HepG2 (cell line): ENCODE measurements at regions not wholly inside any gene's neighbourhood (a gene's known extent, or its start where the extent isn't known, plus 50 kb on each side); places are given as distances from the start of the nearest gene placed in this dataset.

Experiments used
- ATF6 ChIP-seq: sonication (generic); formaldehyde crosslinking; conservative IDR thresholded peaks from 2 replicates; pipeline ENCODE4 v1.4.0; 2020; ENCODE audit warnings: missing genetic modification reagents
- EED ChIP-seq: sonication (generic); formaldehyde crosslinking; IDR thresholded peaks from 2 replicates; pipeline ENCODE4 v1.5.0; 2020; ENCODE audit warnings: mild to moderate bottlenecking, missing genetic modification reagents
- ERF ChIP-seq: IDR thresholded peaks from 2 replicates; pipeline ENCODE4 v1.6.1; 2018; ENCODE audit warnings: missing biosample characterization, missing genetic modification reagents
- KDM3A ChIP-seq: IDR thresholded peaks from 2 replicates; pipeline ENCODE4 v1.6.1; 2018; ENCODE audit warnings: low read depth, missing compliant biosample characterization
- NONO ChIP-seq, 2 experiments: fragments of 450-650 bp in 1 of 2; sonication (generic) in 1 of 2; formaldehyde crosslinking in 1 of 2; IDR thresholded peaks in 1 of 2; conservative IDR thresholded peaks in 1 of 2; 2 replicates each; pipeline versions ENCODE4 v1.6.1 to v1.8.0; 2017 to 2022; ENCODE audit warnings: mild to moderate bottlenecking in 1 of 2, missing genetic modification reagents in 1 of 2, moderate library complexity in 1 of 2
- PHF20 ChIP-seq: sonication (generic); formaldehyde crosslinking; IDR thresholded peaks from 2 replicates; pipeline ENCODE4 v1.5.0; 2020; ENCODE audit warnings: mild to moderate bottlenecking, missing genetic modification reagents
- PLRG1 ChIP-seq: fragments of 450-650 bp; conservative IDR thresholded peaks from 2 replicates; pipeline ENCODE4 v1.6.1; 2016
- PRMT3 ChIP-seq: sonication (generic); formaldehyde crosslinking; IDR thresholded peaks from 2 replicates; pipeline ENCODE4 v1.8.1; 2022; ENCODE audit warnings: low read depth, mild to moderate bottlenecking, moderate library complexity, missing genetic modification reagents, borderline replicate concordance
- SIX4 ChIP-seq: sonication (generic); formaldehyde crosslinking; IDR thresholded peaks from 2 replicates; pipeline ENCODE4 v1.4.0; 2020; ENCODE audit warnings: missing genetic modification reagents
- STAG1 ChIP-seq: sonication (generic); formaldehyde crosslinking; IDR thresholded peaks from 2 replicates; pipeline ENCODE4 v1.4.0; 2020; ENCODE audit warnings: missing genetic modification reagents
- TCF7 ChIP-seq: sonication (generic); IDR thresholded peaks from 2 replicates; pipeline ENCODE4 v1.6.1; 2016; ENCODE audit warnings: antibody characterized with exemption, low read depth
- THAP11 ChIP-seq: IDR thresholded peaks from 2 replicates; pipeline ENCODE4 v1.6.1; 2016; ENCODE audit warnings: missing biosample characterization, missing genetic modification reagents
- ZBTB2 ChIP-seq: sonication (generic); formaldehyde crosslinking; IDR thresholded peaks from 2 replicates; pipeline ENCODE4 v1.8.0; 2022; ENCODE audit warnings: low read depth, missing genetic modification reagents
- ZFP36L2 ChIP-seq: sonication (generic); formaldehyde crosslinking; IDR thresholded peaks from 2 replicates; pipeline ENCODE4 v1.4.0; 2020; ENCODE audit warnings: missing genetic modification reagents
- ZNF251 ChIP-seq: sonication (generic); formaldehyde crosslinking; IDR thresholded peaks from 2 replicates; pipeline ENCODE4 v1.9.0; 2021; ENCODE audit warnings: mild to moderate bottlenecking, missing genetic modification reagents
- ZNF703 ChIP-seq: sonication (generic); formaldehyde crosslinking; IDR thresholded peaks from 2 replicates; pipeline ENCODE4 v1.5.1; 2020; ENCODE audit warnings: missing genetic modification reagents, mild to moderate bottlenecking, moderate library complexity, borderline replicate concordance
- ZNF782 ChIP-seq: sonication (generic); formaldehyde crosslinking; IDR thresholded peaks from 2 replicates; pipeline ENCODE4 v1.4.0; 2020; ENCODE audit warnings: missing genetic modification reagents, mild to moderate bottlenecking, borderline replicate concordance
- ZNF839 ChIP-seq: sonication (generic); formaldehyde crosslinking; IDR thresholded peaks from 2 replicates; pipeline ENCODE4 v1.4.0; 2020; ENCODE audit warnings: missing genetic modification reagents, mild to moderate bottlenecking, borderline replicate concordance
- TF ChIP-seq, protein P1 (sequence below): sonication (generic); formaldehyde crosslinking; IDR thresholded peaks from 2 replicates; pipeline ENCODE4 v1.5.0; 2020; ENCODE audit warnings: missing genetic modification reagents, mild to moderate bottlenecking, borderline replicate concordance
- TF ChIP-seq, protein P2 (sequence below): IDR thresholded peaks from 2 replicates; pipeline ENCODE4 v1.6.1; 2016; ENCODE audit warnings: control low read depth
- TF ChIP-seq, protein P3 (sequence below): sonication (generic); formaldehyde crosslinking; IDR thresholded peaks from 2 replicates; pipeline ENCODE4 v1.4.0; 2020; ENCODE audit warnings: mild to moderate bottlenecking, missing genetic modification reagents, borderline replicate concordance

GRCh38 chr12:46430340-46430948 is 57.9 kb upstream of the SLC38A2 start (continued):
- no peak for TF ChIP-seq PRMT3 (CRISPR knock-in tag)
- TF ChIP-seq TCF7, result peak; percentile 79
- TF ChIP-seq ZFP36L2 (CRISPR knock-in tag), result no peak
- no peak for TF ChIP-seq ATF6 (CRISPR knock-in tag)
- no peak; the same call in 1 of the 2 replicates for TF ChIP-seq ZNF782 (CRISPR knock-in tag)
- no peak; the same call in 1 of the 2 replicates for TF ChIP-seq ZBTB2
- TF ChIP-seq, protein P1, sequence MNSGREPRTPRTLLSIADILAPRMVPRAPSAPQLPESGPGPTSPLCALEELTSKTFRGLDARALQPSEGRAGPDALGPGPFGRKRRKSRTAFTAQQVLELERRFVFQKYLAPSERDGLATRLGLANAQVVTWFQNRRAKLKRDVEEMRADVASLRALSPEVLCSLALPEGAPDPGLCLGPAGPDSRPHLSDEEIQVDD (CRISPR knock-in tag), result no peak
- no peak for TF ChIP-seq ZNF251 (CRISPR knock-in tag)
- no peak for TF ChIP-seq ZNF839 (CRISPR knock-in tag)
- TF ChIP-seq, protein P2, sequence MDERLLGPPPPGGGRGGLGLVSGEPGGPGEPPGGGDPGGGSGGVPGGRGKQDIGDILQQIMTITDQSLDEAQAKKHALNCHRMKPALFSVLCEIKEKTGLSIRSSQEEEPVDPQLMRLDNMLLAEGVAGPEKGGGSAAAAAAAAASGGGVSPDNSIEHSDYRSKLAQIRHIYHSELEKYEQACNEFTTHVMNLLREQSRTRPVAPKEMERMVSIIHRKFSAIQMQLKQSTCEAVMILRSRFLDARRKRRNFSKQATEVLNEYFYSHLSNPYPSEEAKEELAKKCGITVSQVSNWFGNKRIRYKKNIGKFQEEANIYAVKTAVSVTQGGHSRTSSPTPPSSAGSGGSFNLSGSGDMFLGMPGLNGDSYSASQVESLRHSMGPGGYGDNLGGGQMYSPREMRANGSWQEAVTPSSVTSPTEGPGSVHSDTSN (CRISPR knock-in tag), result no peak
- TF ChIP-seq THAP11, result 0 out of 2 replicates have a peak, but pooled peaks have one; percentile 40
- no peak for TF ChIP-seq KDM3A (CRISPR knock-in tag)
- TF ChIP-seq PLRG1, result no peak
- peak; percentile 63; the same call in 1 of the 2 replicates for TF ChIP-seq ERF (CRISPR knock-in tag)
- TF ChIP-seq, protein P3, sequence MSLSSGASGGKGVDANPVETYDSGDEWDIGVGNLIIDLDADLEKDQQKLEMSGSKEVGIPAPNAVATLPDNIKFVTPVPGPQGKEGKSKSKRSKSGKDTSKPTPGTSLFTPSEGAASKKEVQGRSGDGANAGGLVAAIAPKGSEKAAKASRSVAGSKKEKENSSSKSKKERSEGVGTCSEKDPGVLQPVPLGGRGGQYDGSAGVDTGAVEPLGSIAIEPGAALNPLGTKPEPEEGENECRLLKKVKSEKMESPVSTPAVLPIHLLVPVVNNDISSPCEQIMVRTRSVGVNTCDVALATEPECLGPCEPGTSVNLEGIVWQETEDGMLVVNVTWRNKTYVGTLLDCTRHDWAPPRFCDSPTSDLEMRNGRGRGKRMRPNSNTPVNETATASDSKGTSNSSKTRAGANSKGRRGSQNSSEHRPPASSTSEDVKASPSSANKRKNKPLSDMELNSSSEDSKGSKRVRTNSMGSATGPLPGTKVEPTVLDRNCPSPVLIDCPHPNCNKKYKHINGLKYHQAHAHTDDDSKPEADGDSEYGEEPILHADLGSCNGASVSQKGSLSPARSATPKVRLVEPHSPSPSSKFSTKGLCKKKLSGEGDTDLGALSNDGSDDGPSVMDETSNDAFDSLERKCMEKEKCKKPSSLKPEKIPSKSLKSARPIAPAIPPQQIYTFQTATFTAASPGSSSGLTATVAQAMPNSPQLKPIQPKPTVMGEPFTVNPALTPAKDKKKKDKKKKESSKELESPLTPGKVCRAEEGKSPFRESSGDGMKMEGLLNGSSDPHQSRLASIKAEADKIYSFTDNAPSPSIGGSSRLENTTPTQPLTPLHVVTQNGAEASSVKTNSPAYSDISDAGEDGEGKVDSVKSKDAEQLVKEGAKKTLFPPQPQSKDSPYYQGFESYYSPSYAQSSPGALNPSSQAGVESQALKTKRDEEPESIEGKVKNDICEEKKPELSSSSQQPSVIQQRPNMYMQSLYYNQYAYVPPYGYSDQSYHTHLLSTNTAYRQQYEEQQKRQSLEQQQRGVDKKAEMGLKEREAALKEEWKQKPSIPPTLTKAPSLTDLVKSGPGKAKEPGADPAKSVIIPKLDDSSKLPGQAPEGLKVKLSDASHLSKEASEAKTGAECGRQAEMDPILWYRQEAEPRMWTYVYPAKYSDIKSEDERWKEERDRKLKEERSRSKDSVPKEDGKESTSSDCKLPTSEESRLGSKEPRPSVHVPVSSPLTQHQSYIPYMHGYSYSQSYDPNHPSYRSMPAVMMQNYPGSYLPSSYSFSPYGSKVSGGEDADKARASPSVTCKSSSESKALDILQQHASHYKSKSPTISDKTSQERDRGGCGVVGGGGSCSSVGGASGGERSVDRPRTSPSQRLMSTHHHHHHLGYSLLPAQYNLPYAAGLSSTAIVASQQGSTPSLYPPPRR, result peak; percentile 93
- peak; percentile 90 for TF ChIP-seq SIX4 (CRISPR knock-in tag)
- TF ChIP-seq STAG1 (CRISPR knock-in tag), result no peak
- TF ChIP-seq PHF20 (CRISPR knock-in tag), result no peak
- TF ChIP-seq NONO (IDR thresholded peaks at IDR 0.05), result no peak
- TF ChIP-seq NONO (CRISPR knock-in tag; conservative IDR thresholded peaks at IDR 0.05), result no peak
- no peak for TF ChIP-seq EED (CRISPR knock-in tag)
- no peak for TF ChIP-seq ZNF703 (CRISPR knock-in tag)
